GM12891 (cell line): ENCODE measurements at regions not wholly inside any gene's neighbourhood (a gene's known extent, or its start where the extent isn't known, plus 50 kb on each side); places are given as distances from the start of the nearest gene placed in this dataset.
"Not testable (repeated sequence)": the region's sequence is repeated elsewhere in the genome, so short reads cannot be mapped to it uniquely, and the experiment has no call there.

ENCODE experiments used
- DNase-seq: peaks from one replicate; pipeline ENCODE4 v3.0.0; 2011; ENCODE audit warnings: low spot score; ENCODE audit not compliant: insufficient read length
- FAIRE-seq: peaks from 2 replicates; lab custom pipeline; 2011; peaks lifted over from hg19 to GRCh38; lab: Jason Lieb, UNC
- PAX5 ChIP-seq: IDR thresholded peaks from 2 replicates; pipeline ENCODE4 v1.6.1; 2011; ENCODE audit warnings: low read length, moderate library complexity, mild to moderate bottlenecking; ENCODE audit not compliant: insufficient read depth, severe bottlenecking
- POLR2A ChIP-seq: IDR thresholded peaks from 2 replicates; pipeline ENCODE4 v1.6.1; 2011; ENCODE audit warnings: low read depth, low read length, control low read depth
- POLR2AphosphoS5 ChIP-seq: IDR thresholded peaks from 2 replicates; pipeline ENCODE4 v1.6.1; 2011; ENCODE audit warnings: low read depth, low read length, control low read depth
- POU2F2 ChIP-seq: IDR thresholded peaks from 2 replicates; pipeline ENCODE4 v1.6.1; 2011; ENCODE audit warnings: low read depth, mild to moderate bottlenecking, control low read depth, low read length, moderate library complexity
- SPI1 ChIP-seq: IDR thresholded peaks from 2 replicates; pipeline ENCODE4 v1.6.1; 2011; ENCODE audit warnings: low read depth, low read length, control low read depth
- TAF1 ChIP-seq: IDR thresholded peaks from 2 replicates; pipeline ENCODE4 v1.6.1; 2011; ENCODE audit warnings: low read depth, low read length, control low read depth

DNA sequence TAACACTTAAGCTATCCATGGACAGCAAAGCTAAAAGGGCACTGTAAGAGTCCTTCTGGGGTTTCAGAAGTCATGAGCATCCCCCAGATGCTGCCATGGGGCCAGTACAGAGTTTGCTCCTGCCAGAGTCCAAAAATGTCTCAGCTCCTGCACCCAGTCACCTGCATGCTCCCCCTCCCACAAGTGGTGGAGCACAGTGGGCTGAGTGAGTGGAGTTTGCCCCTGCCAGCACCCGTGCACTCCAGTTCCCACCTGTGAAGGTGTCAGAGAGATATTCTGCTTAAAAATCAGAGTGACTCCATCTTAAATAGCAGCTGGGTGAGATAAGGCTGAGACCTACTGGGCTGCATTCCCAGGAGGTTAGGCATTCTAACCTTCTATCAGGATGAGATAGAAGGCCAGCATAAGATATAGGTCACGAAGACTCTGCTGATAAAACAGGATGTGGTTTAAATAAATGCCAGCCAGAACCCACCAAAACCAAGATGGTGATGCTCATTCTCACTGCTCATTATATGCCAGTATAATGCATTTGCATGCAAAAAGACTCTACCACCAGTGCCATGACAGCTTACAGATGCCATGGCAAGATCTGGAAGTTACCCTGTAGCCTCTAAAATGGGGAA, 140.1 kb upstream of the ZNF92 start:
- no peak for DNase-seq
- TF ChIP-seq TAF1 (no peak), SPI1 (no peak), POLR2A (no peak)
- FAIRE-seq, result no peak

DNA sequence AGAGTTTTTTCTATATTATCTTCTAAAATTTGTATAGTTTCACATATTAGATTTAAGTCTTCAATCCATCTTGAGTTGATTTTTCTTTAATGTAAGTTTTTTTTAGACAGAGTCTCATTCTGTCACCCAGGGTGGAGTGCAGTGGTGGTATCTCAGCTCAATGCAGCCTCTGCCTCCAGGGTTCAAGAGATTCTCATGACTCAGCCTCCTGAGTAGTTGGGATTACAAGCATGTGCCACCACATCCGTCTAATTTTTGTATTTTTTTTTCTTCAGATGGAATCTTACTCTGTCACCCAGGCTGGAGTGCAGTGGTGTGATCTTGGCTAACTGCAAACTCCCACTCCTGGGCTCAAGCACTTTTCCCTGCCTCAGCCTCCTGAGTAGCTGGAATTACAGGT, 143.4 kb upstream of the ZNF92 start:
- FAIRE-seq (no peak), DNase-seq (no peak)
- no peak for TF ChIP-seq POLR2A

DNA sequence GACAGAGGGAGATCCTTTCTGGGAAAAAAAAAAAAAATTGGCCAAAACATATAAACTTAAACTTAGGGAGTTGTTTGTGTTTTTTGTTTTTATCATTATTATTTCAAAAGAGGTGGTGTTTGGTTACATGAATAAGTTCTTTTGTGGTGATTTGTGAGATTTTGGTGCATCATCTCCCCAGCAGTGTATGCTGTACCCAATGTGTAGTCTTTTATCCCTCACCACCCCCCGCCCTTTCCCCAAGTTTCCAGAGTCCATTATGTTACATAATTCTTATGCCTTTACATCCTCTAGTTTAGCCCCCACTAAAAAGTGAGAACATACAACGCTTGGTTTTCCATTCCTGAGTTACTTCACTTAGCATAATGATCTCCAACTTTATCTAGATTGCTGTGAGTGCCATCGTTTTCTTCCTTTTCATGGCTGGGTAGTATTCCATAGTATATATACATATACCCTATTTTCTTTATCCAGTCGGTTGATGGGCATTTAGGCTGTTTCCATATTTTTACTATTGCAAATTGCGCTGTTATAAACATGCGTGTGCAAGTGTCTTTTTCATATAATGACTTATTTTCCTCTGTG, 148.1 kb upstream of the ZNF92 start:
- no peak for FAIRE-seq
- no peak for TF ChIP-seq PAX5
- TF ChIP-seq POLR2AphosphoS5, result no peak
- no peak for TF ChIP-seq SPI1
- no peak for TF ChIP-seq TAF1
- TF ChIP-seq POLR2A, result no peak
- TF ChIP-seq POU2F2, result no peak
- no peak for DNase-seq

DNA sequence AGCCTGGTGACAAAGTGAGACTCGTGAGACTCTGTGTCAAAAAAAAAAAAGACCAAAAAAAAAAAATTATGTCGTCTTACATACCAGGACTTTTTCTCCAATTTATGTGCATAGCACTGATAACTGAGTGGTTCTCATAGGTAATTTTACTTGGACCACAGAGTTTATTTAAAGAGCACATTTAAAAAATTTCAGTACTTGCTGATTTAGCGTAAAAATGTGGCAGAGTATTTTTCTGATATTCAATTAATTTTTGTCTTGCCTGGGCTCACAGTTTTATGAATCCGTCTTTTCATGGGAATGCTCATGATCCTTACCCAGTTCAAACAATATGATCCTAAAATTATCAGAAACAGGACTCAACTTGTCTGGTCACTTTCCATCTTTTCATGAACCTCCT, 151.0 kb upstream of the ZNF92 start:
- FAIRE-seq (no peak), DNase-seq (no peak)
- TF ChIP-seq POLR2AphosphoS5 (no peak), TAF1 (no peak), PAX5 (no peak)

DNA sequence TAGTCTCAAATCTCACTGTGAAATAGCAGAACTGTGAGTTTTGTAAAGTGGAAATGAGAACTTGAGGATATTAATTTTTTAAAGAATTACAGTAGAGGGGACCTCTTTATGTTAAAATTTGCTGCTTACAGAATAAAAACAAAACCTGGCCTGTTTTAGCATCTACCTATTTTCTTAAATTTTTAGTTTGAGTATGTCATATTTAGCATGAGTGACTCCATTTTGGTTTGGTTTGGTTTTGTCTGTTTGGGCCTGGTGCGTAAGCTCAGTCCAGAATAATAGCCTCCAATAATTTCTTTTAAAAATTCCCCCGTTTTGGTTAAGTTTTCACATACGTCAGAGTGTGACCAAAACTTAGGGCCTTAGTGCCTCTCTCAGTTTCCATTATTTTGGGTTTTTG, 152.0 kb upstream of the ZNF92 start:
- FAIRE-seq, result no peak
- DNase-seq, result no peak
- TF ChIP-seq POU2F2, result no peak
- TF ChIP-seq SPI1, result no peak
- no peak for TF ChIP-seq POLR2AphosphoS5
- no peak for TF ChIP-seq PAX5
- no peak for TF ChIP-seq POLR2A
- no peak for TF ChIP-seq TAF1

DNA sequence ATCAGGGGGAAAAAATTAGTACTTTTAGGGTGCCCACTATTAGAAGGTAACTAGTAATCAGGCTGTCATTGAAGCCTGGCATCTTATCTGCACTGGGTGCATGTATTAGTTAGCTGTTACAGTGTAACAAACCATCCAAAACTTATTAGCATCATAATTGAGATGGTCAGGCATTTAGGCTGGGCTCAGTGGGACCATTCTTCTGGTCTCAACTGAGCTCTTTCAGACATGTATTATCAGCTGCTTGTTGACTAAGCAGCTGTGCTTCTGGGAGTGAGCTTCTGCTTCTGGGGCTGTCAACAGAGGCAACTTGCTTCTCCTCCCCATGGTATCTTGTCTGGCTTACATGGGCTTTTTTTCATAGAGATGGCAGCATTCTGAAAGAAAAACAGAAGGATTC, 154.0 kb upstream of the ZNF92 start:
- FAIRE-seq (no peak), DNase-seq (no peak)
- TF ChIP-seq SPI1 (no peak), POLR2AphosphoS5 (no peak), POU2F2 (no peak), POLR2A (no peak), PAX5 (no peak), TAF1 (no peak)

DNA sequence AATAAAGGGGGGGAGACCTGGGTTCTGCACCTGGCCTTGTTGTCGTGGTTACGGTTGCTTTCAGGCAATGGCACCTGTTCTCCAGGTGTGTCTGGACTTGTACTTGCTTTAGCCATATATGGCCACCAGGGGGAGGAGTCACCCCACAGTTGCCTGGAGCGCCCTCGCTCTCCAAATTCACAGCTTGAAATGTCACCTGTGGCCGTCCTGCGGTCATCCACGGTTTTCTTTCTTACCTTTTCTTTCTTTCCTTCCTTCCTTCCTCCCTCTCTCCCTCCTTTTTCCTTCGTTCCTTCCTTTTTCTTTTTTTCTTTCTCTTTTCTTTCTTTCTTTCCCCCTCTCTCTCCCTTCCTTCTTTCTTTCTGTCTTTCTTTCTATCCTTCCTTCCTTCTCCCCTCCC, 157.2 kb upstream of the ZNF92 start:
- FAIRE-seq (no peak), DNase-seq (no peak)
- TF ChIP-seq POU2F2 (no peak), PAX5 (no peak), TAF1 (no peak), POLR2AphosphoS5 (no peak), SPI1 (no peak), POLR2A (no peak)

DNA sequence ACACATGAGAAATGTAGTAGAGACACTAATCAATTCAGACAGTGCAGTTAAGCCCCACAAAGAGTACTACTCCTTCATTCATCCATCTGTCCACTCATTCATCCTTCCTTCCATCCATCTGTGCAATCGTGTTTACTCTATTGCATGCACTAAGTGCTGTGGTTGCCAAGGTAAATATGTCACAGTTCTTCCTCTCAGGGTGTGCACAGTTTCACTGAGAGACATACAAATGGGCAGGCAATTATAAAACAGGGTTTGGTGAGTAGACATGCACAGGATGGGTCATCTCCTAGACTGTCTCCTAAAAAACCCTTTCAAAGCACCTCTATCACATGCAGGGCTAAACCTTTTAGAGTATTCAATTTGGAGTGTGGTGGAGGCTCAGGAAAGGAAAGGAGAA, 160.4 kb upstream of the ZNF92 start:
- not testable (repeated sequence) for FAIRE-seq, DNase-seq

DNA sequence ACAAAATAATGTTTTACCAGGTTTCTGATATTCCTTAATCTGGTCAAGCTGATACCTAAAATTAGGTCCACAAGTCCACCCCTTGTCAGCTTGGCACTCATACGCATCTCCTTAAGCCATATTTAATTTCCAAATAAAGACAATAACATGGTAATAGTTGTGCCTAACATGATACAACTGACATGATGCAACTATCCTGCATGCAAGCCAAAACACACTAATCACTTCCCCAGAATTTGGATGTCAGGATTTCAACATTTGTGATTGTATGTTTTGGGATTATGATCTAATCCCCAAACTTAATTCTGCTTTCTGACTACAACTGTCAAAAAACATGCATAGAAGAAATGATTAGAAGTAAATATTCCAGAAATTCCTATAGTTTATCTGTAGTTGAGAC, 174.4 kb upstream of the ZNF92 start:
- FAIRE-seq, DNase-seq: not testable (repeated sequence)

DNA sequence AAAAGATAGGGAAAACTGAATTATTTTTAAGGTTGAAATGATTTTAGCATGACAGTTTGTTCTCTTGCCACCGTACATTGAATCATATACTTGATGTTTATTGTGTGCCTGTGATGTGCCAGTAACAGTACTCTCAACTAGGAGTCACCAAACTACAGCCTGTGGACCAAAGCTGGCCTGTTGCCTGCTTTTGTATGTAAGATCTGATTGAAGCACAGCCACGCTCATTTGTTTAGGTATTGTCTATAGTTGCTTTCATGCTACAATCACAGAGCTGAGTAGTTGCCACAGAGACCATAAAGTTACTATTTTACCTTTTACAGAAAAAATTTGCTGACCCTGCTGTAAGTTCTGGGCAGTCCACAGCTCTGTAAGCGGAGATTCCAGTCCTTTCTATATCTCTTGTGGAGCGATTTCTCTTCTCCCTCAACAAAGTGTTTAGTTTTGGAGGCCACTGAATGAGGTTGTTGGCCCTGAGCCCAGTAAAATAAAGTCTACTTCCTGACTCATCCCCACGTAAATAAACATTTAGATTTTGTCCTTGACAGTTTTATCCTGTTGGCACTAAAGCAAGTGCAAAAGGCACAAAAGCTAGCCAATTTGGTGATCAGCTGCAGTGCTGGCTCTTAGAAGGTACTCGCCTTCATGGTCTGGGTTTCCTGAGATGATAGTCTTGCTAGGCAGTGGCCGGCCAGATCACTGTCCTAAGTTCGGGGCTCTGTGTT, 180.2 kb upstream of the ZNF92 start:
- DNase-seq, FAIRE-seq: not testable (repeated sequence)

DNA sequence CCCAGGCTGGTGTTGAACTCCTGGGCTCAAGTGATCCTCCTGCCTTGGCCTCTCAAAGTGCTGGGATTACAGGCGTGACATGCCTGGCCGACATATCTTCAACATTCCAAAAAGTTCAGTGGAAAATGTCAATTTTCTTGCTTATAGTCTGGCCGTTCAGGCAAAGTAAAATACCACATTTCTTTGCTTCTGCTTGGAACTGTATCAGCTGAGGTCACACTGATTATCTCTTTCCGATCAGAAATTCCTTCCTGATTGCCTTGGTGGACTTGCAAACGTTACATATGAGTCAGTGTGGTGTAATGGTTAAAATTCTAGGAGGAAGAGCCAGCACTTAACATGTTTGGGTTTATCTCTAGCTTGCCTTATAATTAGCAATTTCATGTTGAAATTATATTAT, 170.6 kb upstream of the ERV3-1 start:
- FAIRE-seq, DNase-seq: not testable (repeated sequence)

DNA sequence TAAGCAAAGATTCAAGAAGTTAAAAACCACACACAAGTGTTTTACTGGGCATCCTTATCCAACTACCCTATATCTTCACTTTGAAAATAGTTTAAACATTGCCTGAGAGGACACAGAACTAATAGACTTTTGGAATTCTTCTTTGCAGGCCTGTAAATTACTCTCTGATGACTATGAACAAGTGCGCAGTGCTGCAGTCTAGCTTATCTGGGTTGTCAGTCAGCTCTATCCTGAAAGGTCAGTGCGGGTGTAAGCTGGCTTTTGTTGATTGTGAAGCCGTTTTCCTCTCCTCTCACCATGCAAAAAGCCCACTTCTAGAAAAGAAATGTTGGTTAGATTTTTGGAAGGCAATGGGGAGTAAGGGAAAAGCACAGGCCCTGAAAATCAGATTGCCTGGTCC, 143.6 kb upstream of the ERV3-1 start:
- DNase-seq, FAIRE-seq: not testable (repeated sequence)

DNA sequence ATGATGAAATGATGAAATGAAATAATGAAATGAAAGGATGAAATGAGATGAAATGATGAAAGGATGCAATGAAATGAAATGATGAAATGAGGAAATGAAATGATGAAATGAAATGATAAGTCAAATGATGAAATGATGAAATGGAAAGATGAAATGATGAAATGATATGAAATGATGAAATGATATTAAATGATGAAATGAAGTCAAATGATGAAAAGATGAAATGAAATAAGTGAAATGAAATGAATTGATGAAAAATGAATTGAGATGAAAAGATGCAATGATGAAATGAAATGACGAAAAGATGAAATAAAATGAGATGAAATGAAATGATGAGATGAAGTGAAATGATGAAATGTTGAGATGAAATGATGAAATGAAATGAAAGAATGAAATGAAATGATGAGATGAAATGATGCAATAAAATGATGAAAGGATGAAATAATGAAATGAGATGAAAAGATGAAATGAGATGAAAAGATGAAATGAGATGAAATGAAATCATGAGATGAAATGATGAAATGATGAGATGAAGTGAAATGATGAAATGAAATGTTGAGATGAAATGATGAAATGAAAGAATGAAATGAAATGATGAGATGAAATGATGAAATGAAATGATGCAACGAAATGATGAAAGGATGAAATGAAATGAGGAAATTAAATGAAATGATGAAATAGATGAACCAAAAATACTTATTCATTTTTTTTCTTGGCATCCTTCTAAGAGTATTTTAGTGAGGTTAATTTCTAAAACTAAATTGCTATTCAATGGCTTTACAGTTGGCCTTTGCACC, 139.8 kb upstream of the ERV3-1 start:
- not testable (repeated sequence) for DNase-seq

DNA sequence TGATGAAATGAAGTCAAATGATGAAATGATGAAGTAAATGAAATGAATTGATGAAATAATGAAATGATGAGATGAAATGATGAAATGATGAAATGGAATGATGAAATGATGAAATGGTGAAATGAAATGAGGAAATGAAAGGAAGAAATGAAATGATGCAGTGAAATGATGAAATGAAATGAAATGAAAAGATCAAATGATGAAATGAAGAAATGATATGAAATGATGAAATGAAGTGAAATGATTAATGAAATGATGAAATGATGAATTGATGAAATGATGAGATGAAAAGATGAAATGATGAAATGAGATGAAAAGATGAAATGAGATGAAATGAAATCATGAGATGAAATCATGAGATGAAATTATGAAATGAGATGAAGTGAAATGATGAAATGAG, 139.2 kb upstream of the ERV3-1 start:
- not testable (repeated sequence) for FAIRE-seq, DNase-seq

More for the DNA sequence above, 139.8 kb upstream of the ERV3-1 start:
- FAIRE-seq, result not testable (repeated sequence)

DNA sequence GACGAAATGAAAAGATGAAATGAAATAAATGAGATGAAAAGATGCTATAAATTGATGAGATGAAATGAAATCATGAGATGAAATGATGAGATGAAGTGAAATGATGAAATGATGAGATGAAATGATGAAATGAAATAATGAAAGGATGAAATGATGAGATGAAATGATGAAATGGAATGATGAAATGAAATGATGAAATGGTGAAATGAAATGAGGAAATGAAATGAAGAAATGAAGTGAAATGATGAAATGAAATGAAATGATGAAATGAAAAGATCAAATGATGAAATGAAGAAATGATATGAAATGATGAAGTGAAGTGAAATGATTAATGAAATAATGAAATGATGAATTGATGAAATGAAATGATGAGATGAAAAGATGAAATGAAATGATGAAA, 138.5 kb upstream of the ERV3-1 start:
- not testable (repeated sequence) for FAIRE-seq, DNase-seq
